B cell (primary cell): ENCODE measurements at regions not wholly inside any gene's neighbourhood (a gene's known extent, or its start where the extent isn't known, plus 50 kb on each side); places are given as distances from the start of the nearest gene placed in this dataset.
A peak's percentile ranks its signal among the peaks of the same experiment; 100 is the strongest.

Experiments
- ATAC-seq: fragments of 200-7000 bp; cut with Tn5 transposase; one replicate; pipeline ENCODE4 v1.10.0; 2021; ENCODE audit warnings: low read depth, mild to moderate bottlenecking, moderate number of reproducible peaks, moderate library complexity
- CTCF ChIA-PET: fragments of 350-600 bp; sonication (Branson Sonifier 250); formaldehyde crosslinking; loops from one replicate; lab custom pipeline; 2021; ENCODE audit warnings: antibody characterized with exemption, inconsistent platforms; lab: Charles Lee
- POLR2A ChIA-PET: fragments of 350-600 bp; sonication (Branson Sonifier 250); formaldehyde crosslinking; loops from one replicate; lab custom pipeline; 2021; ENCODE audit warnings: antibody characterized with exemption; lab: Charles Lee
- DNase-seq: peaks from one replicate; pipeline ENCODE4 v3.0.0; 2013
- H2AFZ ChIP-seq: 2 replicates; pipeline ENCODE4 v1.6.1; 2012; ENCODE audit warnings: mild to moderate bottlenecking, low read depth, low read length; ENCODE audit not compliant: insufficient read depth, poor library complexity, severe bottlenecking
- H3K27ac ChIP-seq, 2 donors: 1 replicate in 1 of 2; 2 replicates in 1 of 2; pipeline ENCODE4 v1.5.1; 2012 to 2013; ENCODE audit warnings: low read length in 2 of 2, mild to moderate bottlenecking in 2 of 2, moderate library complexity in 1 of 2
- H3K27me3 ChIP-seq, 4 experiments: fragments of 200-600 bp in 1 of 4; sonication (generic) in 1 of 4; replicated peaks in 1 of 4; 1 replicate in 2 of 4; 2 replicates in 2 of 4; pipeline versions ENCODE4 v1.6.1 to v1.7.0; 2013 to 2016; ENCODE audit warnings: low read length in 3 of 4, mild to moderate bottlenecking in 2 of 4, mixed read lengths in 1 of 4, moderate library complexity in 1 of 4; ENCODE audit not compliant: insufficient read depth in 4 of 4, control insufficient read depth in 3 of 4; ENCODE audit errors: control extremely low read depth in 1 of 4
- H3K36me3 ChIP-seq, 2 experiments: replicated peaks in 1 of 2; 1 replicate in 1 of 2; 2 replicates in 1 of 2; pipeline versions ENCODE4 v1.6.1 to v1.7.1; 2013; ENCODE audit warnings: low read length in 1 of 2; ENCODE audit not compliant: insufficient read depth in 2 of 2, control insufficient read depth in 1 of 2; ENCODE audit errors: control extremely low read depth in 1 of 2, extremely low read depth in 1 of 2
- H3K4me1 ChIP-seq, 2 donors: fragments of 200-600 bp in 1 of 2; sonication (generic) in 1 of 2; 1 replicate in 1 of 2; 2 replicates in 1 of 2; pipeline versions ENCODE4 v1.5.1 to v1.6.1; 2013 to 2017; ENCODE audit warnings: low read length in 2 of 2; ENCODE audit not compliant: control insufficient read depth in 2 of 2, insufficient read depth in 2 of 2
- H3K4me2 ChIP-seq: replicated peaks from 2 replicates; pipeline ENCODE3; 2012; ENCODE audit warnings: mild to moderate bottlenecking, low read depth, low read length; ENCODE audit not compliant: poor library complexity, severe bottlenecking
- H3K4me3 ChIP-seq, 5 experiments: fragments of 200-600 bp in 1 of 5; sonication (generic) in 1 of 5; 1 replicate in 3 of 5; 2 replicates in 2 of 5; pipeline versions ENCODE4 v1.5.1 to v1.7.0; 2011 to 2016; ENCODE audit warnings: low read length in 4 of 5, mild to moderate bottlenecking in 4 of 5, low read depth in 2 of 5, control low read depth in 1 of 5, moderate library complexity in 1 of 5; ENCODE audit not compliant: insufficient read depth in 1 of 5; ENCODE audit errors: control extremely low read depth in 1 of 5, extremely low read depth in 1 of 5
- H3K79me2 ChIP-seq: fragments of 200-600 bp; sonication (generic); one replicate; pipeline ENCODE4 v1.6.0; 2016; ENCODE audit warnings: low read length; ENCODE audit not compliant: control insufficient read depth, insufficient read depth
- H3K9ac ChIP-seq: fragments of 200-600 bp; sonication (generic); 2 replicates; pipeline ENCODE4 v1.6.1; 2017; ENCODE audit warnings: mild to moderate bottlenecking, low read length, moderate library complexity
- H3K9me3 ChIP-seq, 3 donors: one replicate each; pipeline versions ENCODE4 v1.6.1 to v1.7.1; 2013; ENCODE audit warnings: low read length in 2 of 3; ENCODE audit not compliant: control insufficient read depth in 2 of 3, insufficient read depth in 1 of 3; ENCODE audit errors: control extremely low read depth in 1 of 3
- H4K20me1 ChIP-seq: 2 replicates; pipeline ENCODE4 v1.6.0; 2012; ENCODE audit warnings: mild to moderate bottlenecking, low read length; ENCODE audit not compliant: insufficient read depth, control insufficient read depth, poor library complexity, severe bottlenecking
- H3K27ac Mint-ChIP-seq: one replicate; pipeline ENCODE4 v1.8.0; 2021; ENCODE audit warnings: mixed read lengths
- H3K27me3 Mint-ChIP-seq: one replicate; pipeline ENCODE4 v1.8.0; 2021; ENCODE audit warnings: mixed read lengths
- H3K4me1 Mint-ChIP-seq: one replicate; pipeline ENCODE4 v1.8.0; 2021; ENCODE audit warnings: mixed read lengths
- H3K4me3 Mint-ChIP-seq: one replicate; pipeline ENCODE4 v1.8.0; 2021; ENCODE audit warnings: mixed read lengths
- H3K9me3 Mint-ChIP-seq: one replicate; pipeline ENCODE4 v1.8.0; 2022; ENCODE audit warnings: mixed read lengths; ENCODE audit not compliant: insufficient read depth
- CTCF ChIP-seq: fragments of 200-600 bp; IDR thresholded peaks from one replicate; pipeline ENCODE4 v1.8.0; 2022; ENCODE audit warnings: antibody characterized with exemption, mild to moderate bottlenecking
- EZH2 ChIP-seq: IDR thresholded peaks from 2 replicates; pipeline ENCODE4 v1.6.1; 2012; ENCODE audit warnings: borderline replicate concordance, low read depth, mild to moderate bottlenecking, moderate library complexity, low read length; ENCODE audit not compliant: insufficient read depth, poor library complexity, severe bottlenecking
- WGBS: methylation state at CpG from one replicate; pipeline ENCODE4 v1.1.5; 2013; ENCODE audit warnings: missing lambda C conversion rate; ENCODE audit not compliant: insufficient coverage; 5-methylcytosine and 5-hydroxymethylcytosine counted together
- intact Hi-C: fragments of 100-400 bp; cut with micrococcal nuclease; formaldehyde crosslinking; loops from one replicate; pipeline ENCODE4 v1.10.0; 2022

DNA sequence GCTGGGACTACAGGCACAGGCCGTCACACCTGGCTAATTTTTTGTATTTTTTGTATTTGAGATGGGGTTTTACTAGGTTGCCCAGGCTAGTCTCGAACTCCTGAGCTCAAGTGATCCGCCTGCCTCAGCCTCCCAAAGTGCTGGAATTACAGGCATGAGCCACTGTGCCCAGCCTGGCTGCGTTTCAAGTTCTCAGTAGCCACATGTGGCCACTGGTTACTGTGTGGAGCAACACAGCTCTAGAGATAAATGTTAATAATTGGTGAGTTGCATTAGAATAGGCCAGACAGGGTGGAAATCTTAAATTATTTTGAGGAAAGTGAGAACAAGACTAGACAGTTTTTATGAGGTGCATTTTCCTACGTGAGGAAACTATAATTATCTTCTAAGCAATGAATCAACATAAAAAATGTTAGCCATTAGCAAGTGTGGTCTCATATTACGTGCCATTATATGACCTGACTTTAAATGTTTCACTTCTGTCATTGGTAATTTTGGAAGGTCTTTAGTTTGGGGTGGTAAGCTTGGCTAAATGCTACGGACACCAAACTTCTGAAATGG lies 129.6 kb downstream of the PLEKHG1 start:
- Mint-ChIP-seq H3K27ac (no peak overlapping the region), H3K27me3 (no peaks in the 10 kb centered on the region), H3K4me1 (peaks cover 65% of the 10 kb centered on the region), H3K4me3 (no peak overlapping the region), H3K9me3 (no peaks in the 10 kb centered on the region)
- Histone ChIP-seq H3K27me3 (no peaks in the 10 kb centered on the region), H3K36me3 (peaks cover 0 to 19% of the 10 kb centered on the region in 2 experiments), H4K20me1 (peaks cover 22% of the 10 kb centered on the region), H3K79me2 (peaks cover 98% of the 10 kb centered on the region), H3K27ac (peak overlapping the region in 1 of 2 donors; percentile 23), H3K4me3 (no peak overlapping the region), H2AFZ (no peak overlapping the region), H3K4me1 (peaks cover 12 to 18% of the 10 kb centered on the region in 2 donors), H3K4me2 (no peak overlapping the region), H3K9ac (no peak overlapping the region), H3K9me3 (no peaks in the 10 kb centered on the region)
- 98% methylated on average over 4 of the region's 7 CpGs for WGBS
- intact Hi-C loops, result no loop called here
- CTCF ChIA-PET, result no interaction called here
- DNase-seq (no peak), ATAC-seq (no peak)
- TF ChIP-seq EZH2 (no peak), CTCF (no peak)
- POLR2A ChIA-PET, result interaction anchor here (0.5 kb wide), 1 partner anchor 130 kb away, joined by 4 read pairs; the partner anchor contains the start of gene PLEKHG1

DNA sequence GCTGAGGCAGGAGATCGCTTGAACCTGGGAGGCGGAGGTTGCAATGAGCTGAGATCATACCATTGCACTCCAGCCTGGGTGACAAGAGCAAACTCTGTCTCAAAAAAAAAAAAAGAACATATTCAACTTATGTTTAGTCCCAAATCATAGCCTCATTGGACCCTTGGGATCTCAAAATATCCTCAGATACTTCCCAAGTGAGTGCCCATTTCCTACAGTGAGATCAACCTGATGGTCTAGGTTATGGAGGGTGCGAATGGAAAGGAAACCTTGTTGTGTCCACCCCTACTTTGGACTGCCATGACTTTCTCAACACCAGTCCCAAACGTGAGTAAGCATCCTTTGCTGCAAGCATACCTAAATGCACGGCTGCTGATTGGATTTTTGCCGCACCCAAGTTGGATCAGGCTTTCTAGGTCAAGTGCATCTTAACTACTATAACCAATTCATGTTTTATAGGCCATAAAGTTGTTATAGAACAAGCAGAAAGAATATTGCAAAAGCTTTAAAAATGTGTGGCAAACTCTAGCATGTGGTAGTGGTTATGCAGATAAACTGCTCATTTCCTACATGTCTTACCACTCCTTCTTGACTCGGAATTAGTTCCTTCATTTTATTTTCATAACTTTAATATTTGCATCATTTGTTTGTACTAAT lies 131.2 kb downstream of the PLEKHG1 start:
- H3K4me3 ChIP-seq, result no peak overlapping the region
- no peak overlapping the region for H3K9ac ChIP-seq
- Mint-ChIP-seq H3K4me1 (peaks cover 61% of the 10 kb centered on the region), H3K4me3 (no peak overlapping the region), H3K27ac (no peak overlapping the region), H3K9me3 (no peaks in the 10 kb centered on the region), H3K27me3 (no peaks in the 10 kb centered on the region)
- 94% methylated on average over 3 of the region's 7 CpGs for WGBS
- H3K79me2 ChIP-seq, result peaks cover 97% of the 10 kb centered on the region
- H3K4me2 ChIP-seq, result no peak overlapping the region
- H3K27me3 ChIP-seq, result no peaks in the 10 kb centered on the region
- H3K4me1 ChIP-seq, result peaks cover 8 to 14% of the 10 kb centered on the region in 2 donors
- no peak overlapping the region for H3K27ac ChIP-seq
- peaks cover 0 to 32% of the 10 kb centered on the region in 2 experiments for H3K36me3 ChIP-seq
- CTCF ChIA-PET, result interaction anchor here (0.7 kb wide), 1 partner anchor 27 kb away, joined by 4 read pairs; no protein-coding TSS in a partner anchor
- ATAC-seq (no peak), DNase-seq (no peak)
- TF ChIP-seq CTCF (no peak), EZH2 (no peak)
- intact Hi-C loops, result no loop called here
- POLR2A ChIA-PET, result no interaction called here
- H2AFZ ChIP-seq, result no peak overlapping the region
- H4K20me1 ChIP-seq, result peaks cover 21% of the 10 kb centered on the region
- H3K9me3 ChIP-seq, result no peaks in the 10 kb centered on the region
